LoVo (cell line): ENCODE measurements at regions not wholly inside any gene's neighbourhood (a gene's known extent, or its start where the extent isn't known, plus 50 kb on each side); places are given as distances from the start of the nearest gene placed in this dataset.
A peak's percentile ranks its signal among the peaks of the same experiment; 100 is the strongest.

ENCODE experiments used
- DNase-seq: peaks from one replicate; pipeline ENCODE4 v3.0.0-alpha.2; 2016; ENCODE audit warnings: low spot score

DNA sequence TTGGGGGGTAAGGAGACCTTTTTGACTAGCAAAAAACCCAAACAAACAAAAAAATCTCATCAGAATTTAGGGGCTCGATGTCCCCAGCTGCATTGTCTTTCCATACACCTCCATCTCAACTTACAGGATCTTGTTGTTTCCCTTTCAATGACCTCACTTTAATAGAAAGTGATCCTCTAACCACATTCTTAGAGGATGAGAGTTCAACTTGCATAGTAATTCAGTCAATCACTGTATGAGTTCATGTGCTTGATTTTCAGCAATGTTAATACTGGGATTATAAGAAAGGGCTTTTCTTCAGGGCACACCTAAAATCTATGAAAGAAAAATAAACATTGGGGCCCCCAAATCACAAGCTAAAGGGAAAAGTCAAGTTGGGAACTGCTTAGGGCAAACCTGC is 1512.0 kb downstream of the SLITRK1 start:
- no peak for DNase-seq

GRCh38 chr13:82364525-82364924 is 1517.7 kb downstream of the SLITRK1 start:
- DNase-seq = no peak

GRCh38 chr13:82358284-82358683 is 1524.0 kb downstream of the SLITRK1 start:
- DNase-seq = no peak

DNA sequence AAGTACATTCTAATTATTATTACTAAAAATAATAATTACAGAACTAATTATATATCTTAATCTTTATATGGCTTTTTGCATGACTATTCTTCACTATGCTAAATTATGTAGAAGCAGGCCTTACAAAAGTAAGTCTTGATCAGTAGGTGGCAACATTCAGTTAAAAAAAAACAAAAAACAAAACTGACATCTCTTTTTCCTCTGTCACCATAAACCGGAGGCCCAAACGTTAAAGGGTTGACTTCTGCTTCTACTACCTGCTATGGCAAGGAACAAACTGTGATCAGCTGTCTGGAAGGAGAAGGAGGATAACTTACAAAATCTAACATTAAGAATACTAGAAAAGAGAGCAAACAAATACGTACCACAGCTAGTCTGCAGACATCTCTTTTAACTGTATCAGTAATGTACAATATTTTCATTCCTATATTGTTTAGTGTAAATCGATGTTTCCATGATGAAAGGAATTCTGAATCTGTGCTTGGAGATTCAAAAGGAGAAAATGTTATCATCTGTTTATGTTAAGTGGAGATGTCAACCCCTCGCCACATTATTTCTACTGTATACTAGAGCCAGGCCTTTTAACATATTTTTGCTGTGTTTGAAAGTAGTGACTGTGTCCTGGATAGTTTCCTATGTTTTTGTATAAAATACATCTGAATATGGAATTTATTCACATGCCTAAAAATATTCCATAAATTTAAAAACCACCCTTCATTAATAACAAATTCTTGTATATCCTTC is 1525.4 kb downstream of the SLITRK1 start:
- no peak for DNase-seq

- no peak for DNase-seq
These were observed 1537.4 kb downstream of the SLITRK1 start for GRCh38 chr13:82344867-82345266.

DNA sequence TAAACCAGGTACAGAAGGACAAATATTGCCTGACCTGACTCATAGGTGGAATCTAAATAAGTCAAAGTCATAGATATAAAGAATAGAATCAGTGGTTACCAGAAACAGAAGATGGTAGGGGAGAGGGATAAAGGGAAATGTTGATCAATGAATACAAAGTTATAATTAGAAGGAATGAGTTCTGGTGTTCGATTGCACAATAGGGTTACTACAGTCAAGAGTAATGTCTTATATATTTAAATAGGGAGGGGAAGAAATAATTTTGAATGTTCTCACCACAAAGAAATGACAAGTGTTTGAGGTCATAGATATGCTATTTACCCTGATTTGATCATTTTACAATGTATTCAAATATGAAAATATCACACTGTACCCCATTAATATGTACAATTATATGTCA is 1541.2 kb downstream of the SLITRK1 start:
- no peak for DNase-seq

DNA sequence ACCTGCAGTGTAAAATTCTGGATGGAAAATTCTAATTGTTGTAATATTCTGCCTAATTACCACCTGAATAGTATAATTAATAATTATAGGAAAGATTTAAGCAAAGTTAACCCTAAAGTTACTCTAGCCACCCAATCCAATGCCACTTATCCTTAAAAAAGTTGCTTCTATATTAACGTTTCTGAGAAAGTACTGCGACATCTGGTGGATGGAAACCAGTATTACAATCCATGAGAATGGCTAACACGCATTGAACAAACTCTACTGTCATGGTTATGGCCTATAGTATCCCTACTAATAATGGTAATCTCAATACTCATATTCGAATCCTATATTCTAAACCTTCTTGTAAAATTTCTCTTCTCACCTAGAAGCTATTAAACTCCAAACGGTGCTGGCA is 1551.8 kb downstream of the SLITRK1 start:
- peak; percentile 9 for DNase-seq

DNA sequence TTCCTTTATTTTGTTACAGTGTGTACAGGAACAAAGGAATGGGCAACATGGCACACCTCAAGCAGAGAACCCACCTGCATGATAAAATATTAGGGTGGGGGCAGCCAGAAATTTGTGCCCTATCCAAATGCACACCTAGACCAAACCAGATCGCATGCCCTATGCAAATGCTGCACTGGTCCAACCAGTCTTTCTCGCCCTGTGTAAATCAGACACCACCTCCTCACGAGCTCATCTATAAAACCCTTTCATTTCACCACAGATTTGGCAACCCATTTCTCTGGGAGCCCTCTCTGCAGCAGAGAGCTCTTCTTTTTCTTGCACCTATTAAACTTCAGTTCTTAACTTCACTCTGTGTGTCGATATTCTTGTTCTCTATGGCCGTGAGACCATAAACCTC is 1559.2 kb downstream of the SLITRK1 start:
- DNase-seq = no peak

DNA sequence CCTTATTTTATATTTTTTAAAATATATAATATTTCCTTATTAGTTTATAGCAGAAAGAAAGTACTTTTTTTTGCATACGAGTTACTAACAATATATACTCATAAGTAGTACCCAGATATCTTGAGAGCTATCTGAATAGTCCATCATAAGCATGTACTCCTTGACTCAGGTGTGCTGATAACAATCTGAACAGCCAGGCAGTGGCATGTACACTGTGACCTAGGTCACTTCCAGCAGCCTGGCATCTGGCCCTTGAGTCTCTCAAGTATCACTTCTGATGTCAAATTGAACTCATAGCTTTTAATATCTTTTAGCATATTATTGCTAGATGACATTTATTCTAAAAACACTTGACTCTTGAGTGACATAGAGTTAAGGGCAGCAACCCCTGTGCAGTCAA is 1576.7 kb downstream of the SLITRK1 start:
- DNase-seq = no peak

DNA sequence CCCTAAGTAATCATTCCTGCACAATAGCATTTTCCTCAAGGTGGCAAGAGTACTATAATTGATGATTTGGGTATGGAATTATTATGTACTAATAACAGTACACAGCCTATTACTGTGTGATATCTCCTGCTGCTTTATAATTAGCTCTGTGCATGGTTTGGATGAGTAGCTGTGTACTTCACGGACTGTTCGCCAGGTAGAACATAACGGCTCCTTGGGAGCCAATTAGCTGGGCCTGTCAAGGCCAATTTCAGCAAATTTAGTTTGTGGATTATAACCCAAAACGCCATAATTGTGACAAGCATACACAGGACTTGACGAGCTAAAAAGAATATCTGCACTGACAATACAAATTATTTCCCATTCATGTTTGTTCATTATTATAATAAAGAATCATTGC is 1584.2 kb downstream of the SLITRK1 start:
- DNase-seq = no peak

DNA sequence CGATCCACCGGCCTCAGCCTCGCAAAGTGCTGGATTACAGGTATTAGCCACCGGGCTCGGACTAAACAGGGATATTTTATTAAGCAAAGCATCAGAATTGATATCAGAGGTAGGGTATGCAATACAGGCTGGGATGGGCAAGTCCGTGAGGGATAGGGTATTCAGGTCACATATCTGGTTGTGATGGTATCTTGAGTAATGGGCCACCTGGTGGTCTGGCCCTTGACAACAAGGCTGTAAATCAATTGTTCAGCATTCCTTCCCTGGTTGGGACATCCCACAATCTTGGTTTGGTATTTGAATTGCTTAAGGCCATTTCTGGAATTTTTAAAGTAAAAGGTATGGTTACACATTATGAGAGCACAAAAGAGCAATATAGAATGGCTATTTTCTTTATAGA is 1588.0 kb downstream of the SLITRK1 start:
- DNase-seq = no peak

DNA sequence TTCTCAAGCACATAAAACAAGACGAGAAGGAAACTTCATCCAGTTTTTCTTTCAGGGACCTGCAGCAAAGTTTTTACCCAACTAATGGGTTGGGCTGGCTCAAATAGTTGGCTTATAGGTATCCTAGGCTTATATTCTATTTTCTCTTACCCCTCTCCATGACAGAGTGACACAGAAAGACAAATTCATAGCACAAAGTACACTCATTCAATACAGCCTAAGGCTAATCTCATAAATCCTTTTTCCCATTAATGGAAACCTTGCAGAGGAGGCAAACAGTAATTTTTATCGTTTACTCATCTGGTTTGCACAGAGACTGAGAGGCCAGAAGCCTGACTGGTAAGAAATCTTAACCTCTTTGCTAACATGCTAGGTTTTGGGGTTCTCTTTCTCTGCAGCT is 1589.9 kb downstream of the SLITRK1 start:
- no peak for DNase-seq

DNA sequence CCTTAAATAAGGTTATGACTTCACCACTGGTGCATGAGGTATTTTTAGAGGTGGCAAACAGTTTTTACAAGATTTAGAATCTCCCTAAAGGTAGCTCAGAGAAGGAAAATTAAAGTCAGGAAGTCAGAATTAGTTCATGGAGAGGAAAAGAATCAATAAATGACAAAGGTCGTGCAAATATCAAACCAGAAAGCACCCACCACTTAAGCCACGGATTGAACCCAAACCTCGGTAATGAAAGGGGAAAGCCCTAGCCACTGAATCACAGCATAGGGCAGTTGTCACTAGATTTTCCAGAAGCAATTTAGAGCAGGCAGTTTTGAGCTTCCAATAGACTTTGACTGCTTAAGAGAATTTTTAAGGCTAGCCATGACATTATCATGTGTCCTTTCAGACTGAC is 1590.4 kb downstream of the SLITRK1 start:
- no peak for DNase-seq

- DNase-seq = no peak
These were observed 1606.6 kb downstream of the SLITRK1 start for GRCh38 chr13:82275644-82276043.

- no peak for DNase-seq
These were observed 1623.0 kb downstream of the SLITRK1 start for GRCh38 chr13:82259284-82259683.

DNA sequence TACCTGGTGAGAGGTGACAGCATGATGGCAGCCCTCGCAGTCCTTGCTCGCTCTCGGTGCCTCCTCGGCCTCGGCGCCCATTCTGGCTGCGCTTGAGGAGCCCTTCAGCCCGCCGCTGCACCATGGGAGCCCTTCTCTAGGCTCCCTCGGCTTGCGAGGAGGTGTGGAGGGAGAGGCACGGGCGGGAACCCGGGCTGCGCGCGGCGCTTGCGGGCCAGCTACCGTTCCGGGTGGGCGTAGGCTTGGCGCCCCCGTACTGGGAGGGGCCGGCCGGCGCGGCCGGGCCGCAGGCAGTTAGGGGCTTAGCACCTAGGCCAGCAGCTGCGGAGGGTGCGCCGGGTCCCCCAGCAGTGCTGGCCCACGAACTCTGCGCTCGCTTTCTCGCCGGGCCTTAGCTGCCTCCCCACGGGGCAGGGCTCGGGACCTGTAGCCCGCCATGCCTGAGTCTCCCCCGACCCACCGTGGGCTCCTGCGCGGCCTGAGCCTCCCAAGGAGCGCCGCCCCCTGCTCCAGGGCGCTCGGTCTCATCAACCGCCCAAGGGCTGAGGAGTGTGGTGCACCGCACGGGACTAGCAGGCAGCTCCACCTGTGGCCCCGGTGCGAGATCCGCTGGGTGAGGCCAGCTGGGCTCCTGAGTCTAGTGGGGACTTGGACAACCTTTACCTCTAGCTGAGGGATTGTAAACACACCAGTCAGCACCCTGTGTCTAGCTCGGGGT is 1624.3 kb downstream of the SLITRK1 start:
- no peak for DNase-seq

- no peak for DNase-seq
These were observed 1633.5 kb downstream of the SLITRK1 start for GRCh38 chr13:82248762-82249161.

GRCh38 chr13:82245860-82246259 is 1636.4 kb downstream of the SLITRK1 start:
- no peak for DNase-seq

- DNase-seq = no peak
These were observed 1657.5 kb downstream of the SLITRK1 start for GRCh38 chr13:82224806-82225205.

GRCh38 chr13:82221621-82222020 is 1660.7 kb downstream of the SLITRK1 start:
- DNase-seq = no peak

DNA sequence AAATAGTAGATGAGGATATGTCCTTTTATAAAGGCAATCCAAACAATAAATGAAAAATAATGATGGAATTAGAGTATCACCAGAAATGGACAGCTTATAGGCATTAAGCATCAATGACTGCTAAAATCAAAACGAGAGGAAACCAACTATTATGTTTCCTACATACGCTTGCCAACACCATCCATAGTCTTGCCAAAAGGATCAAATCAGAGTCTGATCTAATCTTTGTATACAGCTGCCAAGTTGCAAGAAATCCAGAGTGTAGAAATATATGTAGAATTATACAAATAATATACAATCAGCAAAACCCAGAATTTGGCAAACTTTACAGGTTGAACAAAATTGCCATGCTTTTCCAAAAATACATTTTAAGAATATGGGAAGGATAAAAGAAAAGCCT is 1661.6 kb downstream of the SLITRK1 start:
- DNase-seq = no peak

- DNase-seq = no peak
These were observed 1666.1 kb downstream of the SLITRK1 start for GRCh38 chr13:82216165-82216564.

GRCh38 chr13:82214341-82214740 is 1667.9 kb downstream of the SLITRK1 start:
- no peak for DNase-seq

- DNase-seq = no peak
These were observed 1676.0 kb downstream of the SLITRK1 start for GRCh38 chr13:82206241-82206640.
